Type B pancreatic cell (in vitro differentiated cells): ENCODE measurements at regions not wholly inside any gene's neighbourhood (a gene's known extent, or its start where the extent isn't known, plus 50 kb on each side); places are given as distances from the start of the nearest gene placed in this dataset.
A peak's percentile ranks its signal among the peaks of the same experiment; 100 is the strongest.

ENCODE experiments used
- DNase-seq: peaks from one replicate; pipeline ENCODE4 v3.0.0; 2021; ENCODE audit warnings: mixed read lengths; ENCODE audit not compliant: unreplicated experiment; ENCODE audit errors: extremely low spot score
- H3K27ac Mint-ChIP-seq: 2 replicates; pipeline ENCODE4 v1.8.0; 2021; ENCODE audit warnings: mild to moderate bottlenecking, mixed read lengths
- H3K27me3 Mint-ChIP-seq: 2 replicates; pipeline ENCODE4 v1.8.0; 2021; ENCODE audit warnings: mixed read lengths
- H3K36me3 Mint-ChIP-seq: 2 replicates; pipeline ENCODE4 v1.8.0; 2021; ENCODE audit warnings: mixed read lengths
- H3K4me1 Mint-ChIP-seq: one replicate; pipeline ENCODE4 v1.8.0; 2021; ENCODE audit warnings: mixed read lengths; ENCODE audit not compliant: unreplicated experiment
- H3K4me3 Mint-ChIP-seq: 2 replicates; pipeline ENCODE4 v1.8.0; 2021; ENCODE audit warnings: mild to moderate bottlenecking, mixed read lengths
- H3K9me3 Mint-ChIP-seq: 2 replicates; pipeline ENCODE4 v1.8.0; 2021; ENCODE audit warnings: mixed read lengths
- CTCF ChIP-seq: fragments of 200-600 bp; sonication (generic); conservative IDR thresholded peaks from 2 replicates; pipeline ENCODE4 v1.5.0; 2021; ENCODE audit warnings: antibody characterized with exemption, mild to moderate bottlenecking

- H3K36me3 Mint-ChIP-seq, result no peaks in the 10 kb centered on the region
- peaks cover 5% of the 10 kb centered on the region for H3K9me3 Mint-ChIP-seq
- H3K4me3 Mint-ChIP-seq, result no peak overlapping the region
- peaks cover 14% of the 10 kb centered on the region for H3K4me1 Mint-ChIP-seq
- no peaks in the 10 kb centered on the region for H3K27me3 Mint-ChIP-seq
- TF ChIP-seq CTCF, result no peak
- H3K27ac Mint-ChIP-seq, result no peak overlapping the region
- DNase-seq, result no peak
Measured at GRCh38 chr1:235002706-235003300, 125.8 kb downstream of the TOMM20 start.

- no peak for DNase-seq
- TF ChIP-seq CTCF, result no peak
- Mint-ChIP-seq H3K27me3 (no peaks in the 10 kb centered on the region), H3K36me3 (no peaks in the 10 kb centered on the region), H3K4me1 (peaks cover 25% of the 10 kb centered on the region), H3K27ac (no peak overlapping the region), H3K9me3 (no peaks in the 10 kb centered on the region), H3K4me3 (no peak overlapping the region)
Measured at GRCh38 chr1:234999513-234999940, 129.1 kb downstream of the TOMM20 start.

- no peaks in the 10 kb centered on the region for H3K9me3 Mint-ChIP-seq
- H3K4me3 Mint-ChIP-seq, result no peak overlapping the region
- H3K27ac Mint-ChIP-seq, result peak overlapping the region; percentile 71
- H3K27me3 Mint-ChIP-seq, result no peaks in the 10 kb centered on the region
- no peak for TF ChIP-seq CTCF
- no peaks in the 10 kb centered on the region for H3K36me3 Mint-ChIP-seq
- DNase-seq, result no peak
- peaks cover 31% of the 10 kb centered on the region for H3K4me1 Mint-ChIP-seq
Measured at GRCh38 chr1:234997896-234998741, 130.5 kb downstream of the TOMM20 start.

- H3K27ac Mint-ChIP-seq, result peak overlapping the region; percentile 60
- no peaks in the 10 kb centered on the region for H3K9me3 Mint-ChIP-seq
- no peak for TF ChIP-seq CTCF
- H3K27me3 Mint-ChIP-seq, result no peaks in the 10 kb centered on the region
- DNase-seq, result no peak
- peaks cover 31% of the 10 kb centered on the region for H3K4me1 Mint-ChIP-seq
- H3K4me3 Mint-ChIP-seq, result no peak overlapping the region
- H3K36me3 Mint-ChIP-seq, result no peaks in the 10 kb centered on the region
Measured at GRCh38 chr1:234997201-234997895, 131.3 kb downstream of the TOMM20 start.

GRCh38 chr1:234996245-234996757 is 132.3 kb downstream of the TOMM20 start:
- Mint-ChIP-seq H3K4me1 (peaks cover 32% of the 10 kb centered on the region), H3K27me3 (no peaks in the 10 kb centered on the region), H3K36me3 (no peaks in the 10 kb centered on the region), H3K4me3 (no peak overlapping the region), H3K9me3 (no peaks in the 10 kb centered on the region), H3K27ac (no peak overlapping the region)
- no peak for TF ChIP-seq CTCF
- no peak for DNase-seq
